Upper lobe of left lung (tissue), 6 donors: ENCODE measurements at regions not wholly inside any gene's neighbourhood (a gene's known extent, or its start where the extent isn't known, plus 50 kb on each side); places are given as distances from the start of the nearest gene placed in this dataset.
"Not testable (repeated sequence)": the region's sequence is repeated elsewhere in the genome, so short reads cannot be mapped to it uniquely, and the experiment has no call there.

Source experiments
- ATAC-seq, 2 donors: fragments of 200-7000 bp; cut with Tn5 transposase; one replicate each; pipeline ENCODE4 v1.9.1; 2022; ENCODE audit warnings: mild to moderate bottlenecking in 2 of 2, moderate library complexity in 2 of 2; ENCODE audit not compliant: low FRiP score in 2 of 2
- DNase-seq, 2 donors: peaks; one replicate each; pipeline ENCODE4 v3.0.0-alpha.2; 2019 to 2020
- H3K27ac ChIP-seq, 4 donors: fragments of 200-600 bp; sonication (generic); one replicate each; pipeline ENCODE4 v1.5.1; 2016 to 2019
- H3K27me3 ChIP-seq, 4 donors: fragments of 200-600 bp; sonication (generic); one replicate each; pipeline ENCODE4 v1.5.1; 2017 to 2019
- H3K36me3 ChIP-seq, 4 donors: fragments of 200-600 bp; sonication (generic); one replicate each; pipeline ENCODE4 v1.5.1; 2016 to 2019
- H3K4me1 ChIP-seq, 4 donors: fragments of 200-600 bp; sonication (generic); one replicate each; pipeline ENCODE4 v1.5.1; 2018 to 2019
- H3K4me3 ChIP-seq, 4 donors: fragments of 200-600 bp; sonication (generic); one replicate each; pipeline ENCODE4 v1.5.1; 2017 to 2019; ENCODE audit warnings: mild to moderate bottlenecking in 2 of 4, moderate library complexity in 1 of 4
- H3K9me3 ChIP-seq, 4 donors: fragments of 200-600 bp; sonication (generic); one replicate each; pipeline ENCODE4 v1.5.1; 2018 to 2019
- WGBS, 2 donors: methylation state at CpG; one replicate each; pipeline ENCODE4 v1.1.5; 2017 to 2018; 5-methylcytosine and 5-hydroxymethylcytosine counted together
- donor health status: DM: no; HTN: no; CAD: no; lungs with moderate emphysema.
- donor health status: DM: no; HTN: yes; CAD: no; lungs with severe emphysema.

- not testable (repeated sequence) for H3K36me3 ChIP-seq, H3K27ac ChIP-seq, H3K27me3 ChIP-seq, H3K4me3 ChIP-seq, H3K4me1 ChIP-seq, ATAC-seq, H3K9me3 ChIP-seq
- WGBS, 2 donors, result no CpG with 5 or more reads among the region's 8 CpGs
- DNase-seq, result peak in 1 of 2 donors; percentile 9
Measured at GRCh38 chr22:11434671-11435070, 4093.3 kb upstream of the OR11H1 start.
